Natural killer cell (primary cell): ENCODE measurements at regions not wholly inside any gene's neighbourhood (a gene's known extent, or its start where the extent isn't known, plus 50 kb on each side); places are given as distances from the start of the nearest gene placed in this dataset.

Source experiments
- ATAC-seq, 3 donors: fragments of 150-1000 bp in 2 of 3; fragments of 200-7000 bp in 1 of 3; cut with Tn5 transposase; 1 replicate in 1 of 3; 2 replicates in 2 of 3; pipeline ENCODE4 v1.10.0; 2021; ENCODE audit warnings: mild to moderate bottlenecking in 2 of 3, moderate library complexity in 2 of 3
- DNase-seq, 2 donors: peaks; one replicate each; pipeline versions ENCODE4 v3.0.0 to v3.0.0-alpha.2; 2013 to 2021; ENCODE audit warnings: mixed read lengths in 1 of 2
- H3K27ac ChIP-seq: one replicate; pipeline ENCODE4 v1.5.1; 2013; ENCODE audit warnings: mild to moderate bottlenecking, low read length
- H3K27me3 ChIP-seq: one replicate; pipeline ENCODE4 v1.6.1; 2013; ENCODE audit warnings: low read length; ENCODE audit not compliant: control insufficient read depth, insufficient read depth
- H3K36me3 ChIP-seq: one replicate; pipeline ENCODE4 v1.6.1; 2013; ENCODE audit warnings: low read length; ENCODE audit not compliant: control insufficient read depth, insufficient read depth
- H3K4me1 ChIP-seq: one replicate; pipeline ENCODE4 v1.6.1; 2013; ENCODE audit warnings: low read length; ENCODE audit not compliant: control insufficient read depth, insufficient read depth
- H3K4me3 ChIP-seq: one replicate; pipeline ENCODE4 v1.5.1; 2013; ENCODE audit warnings: low read length
- H3K9me3 ChIP-seq: one replicate; pipeline ENCODE4 v1.6.1; 2013; ENCODE audit warnings: low read length; ENCODE audit not compliant: control insufficient read depth, insufficient read depth
- H3K27ac Mint-ChIP-seq, 2 donors: one replicate each; pipeline ENCODE4 v1.8.0; 2022; ENCODE audit warnings: mild to moderate bottlenecking in 2 of 2, mixed read lengths in 2 of 2, moderate library complexity in 1 of 2
- H3K27me3 Mint-ChIP-seq, 2 donors: one replicate each; pipeline ENCODE4 v1.8.0; 2022; ENCODE audit warnings: low read depth in 2 of 2, mixed read lengths in 2 of 2
- H3K36me3 Mint-ChIP-seq: one replicate; pipeline ENCODE4 v1.8.0; 2022; ENCODE audit warnings: mixed read lengths
- H3K4me1 Mint-ChIP-seq, 2 donors: one replicate each; pipeline ENCODE4 v1.8.0; 2022; ENCODE audit warnings: mixed read lengths in 2 of 2
- H3K4me3 Mint-ChIP-seq: one replicate; pipeline ENCODE4 v1.8.0; 2022; ENCODE audit warnings: mild to moderate bottlenecking, moderate library complexity, mixed read lengths
- H3K9me3 Mint-ChIP-seq, 2 donors: one replicate each; pipeline ENCODE4 v1.8.0; 2022; ENCODE audit warnings: mixed read lengths in 2 of 2
- WGBS: methylation state at CpG from one replicate; pipeline ENCODE4 v1.1.7; 2013; ENCODE audit warnings: missing lambda C conversion rate; ENCODE audit not compliant: insufficient coverage; 5-methylcytosine and 5-hydroxymethylcytosine counted together
- intact Hi-C: fragments of 100-400 bp; cut with micrococcal nuclease; formaldehyde crosslinking; loops from one replicate; pipeline ENCODE4 v1.14.2; 2022
- TF ChIP-seq, protein P1 (sequence below): fragments of 200-600 bp; IDR thresholded peaks from one replicate; pipeline ENCODE4 v1.8.0; 2022; ENCODE audit warnings: antibody characterized with exemption

DNA sequence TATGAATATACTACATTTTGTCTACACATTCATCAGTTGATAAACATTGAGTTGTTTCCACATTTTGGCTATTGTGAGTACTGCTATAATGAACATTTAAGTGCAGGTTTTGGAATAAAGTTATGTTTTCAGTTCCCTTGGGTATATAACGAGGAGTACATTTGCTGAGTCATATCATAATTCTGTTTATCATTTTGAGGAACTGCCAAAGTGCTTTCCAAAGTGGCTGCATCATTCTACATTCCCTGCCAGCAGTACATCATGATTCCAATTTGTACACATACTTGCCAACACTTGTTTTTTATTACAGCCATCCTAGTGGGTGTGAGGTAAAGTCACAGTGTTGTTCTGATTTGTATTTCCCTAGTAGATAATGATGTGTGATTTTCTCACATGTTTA lies 1458.6 kb upstream of the TENM4 start:
- Mint-ChIP-seq H3K9me3 (peaks cover 14 to 17% of the 10 kb centered on the region in 2 donors), H3K27me3 (no peaks in the 10 kb centered on the region), H3K4me3 (no peak overlapping the region), H3K36me3 (no peaks in the 10 kb centered on the region), H3K27ac (no peak overlapping the region), H3K4me1 (no peaks in the 10 kb centered on the region)
- intact Hi-C loops: no loop called here
- Histone ChIP-seq H3K4me3 (no peak overlapping the region), H3K27me3 (no peaks in the 10 kb centered on the region), H3K4me1 (no peaks in the 10 kb centered on the region), H3K36me3 (no peaks in the 10 kb centered on the region), H3K9me3 (peaks cover 10% of the 10 kb centered on the region), H3K27ac (no peak overlapping the region)
- ATAC-seq: no peak
- WGBS: 8% methylated on average over 1 of the region's 1 CpG
- TF ChIP-seq, protein P1, sequence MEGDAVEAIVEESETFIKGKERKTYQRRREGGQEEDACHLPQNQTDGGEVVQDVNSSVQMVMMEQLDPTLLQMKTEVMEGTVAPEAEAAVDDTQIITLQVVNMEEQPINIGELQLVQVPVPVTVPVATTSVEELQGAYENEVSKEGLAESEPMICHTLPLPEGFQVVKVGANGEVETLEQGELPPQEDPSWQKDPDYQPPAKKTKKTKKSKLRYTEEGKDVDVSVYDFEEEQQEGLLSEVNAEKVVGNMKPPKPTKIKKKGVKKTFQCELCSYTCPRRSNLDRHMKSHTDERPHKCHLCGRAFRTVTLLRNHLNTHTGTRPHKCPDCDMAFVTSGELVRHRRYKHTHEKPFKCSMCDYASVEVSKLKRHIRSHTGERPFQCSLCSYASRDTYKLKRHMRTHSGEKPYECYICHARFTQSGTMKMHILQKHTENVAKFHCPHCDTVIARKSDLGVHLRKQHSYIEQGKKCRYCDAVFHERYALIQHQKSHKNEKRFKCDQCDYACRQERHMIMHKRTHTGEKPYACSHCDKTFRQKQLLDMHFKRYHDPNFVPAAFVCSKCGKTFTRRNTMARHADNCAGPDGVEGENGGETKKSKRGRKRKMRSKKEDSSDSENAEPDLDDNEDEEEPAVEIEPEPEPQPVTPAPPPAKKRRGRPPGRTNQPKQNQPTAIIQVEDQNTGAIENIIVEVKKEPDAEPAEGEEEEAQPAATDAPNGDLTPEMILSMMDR: no peak
- DNase-seq: no peak

DNA sequence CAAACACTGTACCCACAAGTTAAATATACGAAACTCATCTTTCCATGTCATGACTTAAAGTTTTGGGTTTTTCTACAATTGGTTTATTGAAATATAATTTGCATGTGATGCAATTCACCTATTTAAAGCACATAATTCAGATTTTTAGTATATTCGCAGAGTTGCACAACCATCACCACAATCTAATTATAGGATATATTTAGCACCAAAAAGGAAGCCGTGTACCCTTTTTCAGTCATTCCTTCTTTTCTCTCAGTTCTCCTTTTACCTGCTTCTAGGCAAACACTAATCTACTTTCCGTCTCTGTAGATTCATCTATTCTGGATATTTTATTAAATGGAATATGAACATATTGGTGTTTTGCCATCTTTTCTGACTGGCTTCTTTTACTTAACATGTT lies 1458.1 kb upstream of the TENM4 start:
- peaks cover 13 to 17% of the 10 kb centered on the region in 2 donors for H3K9me3 Mint-ChIP-seq
- H3K4me3 ChIP-seq: no peak overlapping the region
- H3K27me3 Mint-ChIP-seq: no peaks in the 10 kb centered on the region
- no peaks in the 10 kb centered on the region for H3K4me1 ChIP-seq
- no peak overlapping the region for H3K4me3 Mint-ChIP-seq
- H3K27ac Mint-ChIP-seq: no peak overlapping the region
- no peaks in the 10 kb centered on the region for H3K36me3 Mint-ChIP-seq
- H3K4me1 Mint-ChIP-seq: no peaks in the 10 kb centered on the region
- H3K27me3 ChIP-seq: no peaks in the 10 kb centered on the region
- ATAC-seq (no peak), DNase-seq (no peak)
- 60% methylated on average over 1 of the region's 4 CpGs for WGBS
- H3K36me3 ChIP-seq: no peaks in the 10 kb centered on the region
- no peak overlapping the region for H3K27ac ChIP-seq
- peaks cover 10% of the 10 kb centered on the region for H3K9me3 ChIP-seq
- TF ChIP-seq, protein P1: no peak
- intact Hi-C loops: no loop called here

DNA sequence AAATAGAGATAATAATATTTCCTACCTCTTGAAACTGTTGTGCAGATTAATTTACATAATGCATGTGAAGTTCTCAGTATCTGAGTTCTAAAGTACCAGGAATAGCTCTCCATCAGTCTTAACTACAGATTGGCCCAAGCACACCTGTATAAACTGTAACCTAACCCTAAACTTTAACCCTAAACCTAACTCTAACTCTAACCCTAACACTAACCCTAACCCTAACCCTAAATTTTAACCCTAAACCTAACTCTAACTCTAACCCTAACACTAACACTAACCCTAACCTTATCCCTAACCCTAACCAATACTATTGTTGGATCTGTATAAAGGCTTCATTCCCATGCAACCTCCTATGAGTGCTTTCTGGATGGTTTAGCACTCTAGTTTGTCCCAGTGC lies 1445.9 kb upstream of the TENM4 start:
- Mint-ChIP-seq H3K9me3 (peaks cover 14% of the 10 kb centered on the region in 2 donors), H3K27me3 (no peaks in the 10 kb centered on the region), H3K4me1 (no peaks in the 10 kb centered on the region), H3K27ac (no peak overlapping the region), H3K36me3 (no peaks in the 10 kb centered on the region), H3K4me3 (no peak overlapping the region)
- Histone ChIP-seq H3K27me3 (no peaks in the 10 kb centered on the region), H3K27ac (no peak overlapping the region), H3K36me3 (no peaks in the 10 kb centered on the region), H3K4me3 (no peak overlapping the region), H3K9me3 (no peaks in the 10 kb centered on the region), H3K4me1 (no peaks in the 10 kb centered on the region)
- no peak for DNase-seq
- ATAC-seq: no peak
- intact Hi-C loops: no loop called here
- TF ChIP-seq, protein P1: no peak

DNA sequence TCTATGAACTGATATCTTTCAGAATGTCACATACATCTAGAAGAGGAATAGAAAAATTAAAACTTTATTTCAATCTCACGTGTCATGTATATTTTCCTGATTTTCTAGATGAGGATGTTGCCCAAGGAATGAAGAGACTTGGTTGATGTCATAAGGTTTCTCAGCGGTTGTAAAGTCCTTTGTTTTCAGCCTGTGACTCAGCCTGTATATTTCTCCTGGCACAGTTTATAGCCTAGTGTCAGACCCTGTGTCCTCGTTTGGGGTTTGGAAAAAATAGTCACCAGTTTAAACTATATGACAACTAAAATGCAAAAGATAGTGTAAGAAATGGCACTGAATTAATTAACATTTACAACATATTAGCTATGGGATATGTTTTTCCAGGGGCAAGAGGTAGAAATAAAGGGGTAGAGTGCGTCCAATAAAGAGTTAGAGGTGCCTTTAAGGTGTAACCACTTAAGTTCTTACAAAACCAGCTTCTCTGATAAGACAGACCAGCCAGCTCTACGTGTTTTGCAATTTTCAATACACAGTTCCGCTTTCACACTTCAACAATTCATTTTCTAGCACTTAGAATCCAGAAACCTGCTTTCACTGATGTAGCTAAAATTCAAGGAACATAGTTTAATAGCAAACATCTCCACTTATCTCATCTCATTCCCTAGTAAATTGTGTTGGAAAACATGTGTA lies 1432.6 kb upstream of the TENM4 start:
- intact Hi-C loops: no loop called here
- Mint-ChIP-seq H3K4me1 (no peaks in the 10 kb centered on the region), H3K27ac (no peak overlapping the region), H3K36me3 (peaks cover 10% of the 10 kb centered on the region), H3K9me3 (peaks cover 12 to 22% of the 10 kb centered on the region in 2 donors), H3K4me3 (no peak overlapping the region), H3K27me3 (no peaks in the 10 kb centered on the region)
- Histone ChIP-seq H3K36me3 (no peaks in the 10 kb centered on the region), H3K9me3 (no peaks in the 10 kb centered on the region), H3K4me1 (no peaks in the 10 kb centered on the region), H3K27ac (no peak overlapping the region), H3K4me3 (no peak overlapping the region), H3K27me3 (no peaks in the 10 kb centered on the region)
- WGBS: 75% methylated on average over 6 of the region's 6 CpGs
- ATAC-seq (no peak), DNase-seq (no peak)
- TF ChIP-seq, protein P1: no peak
